ENCODE measurements at regions not wholly inside any gene's neighbourhood (a gene's known extent, or its start where the extent isn't known, plus 50 kb on each side); places are given as distances from the start of the nearest gene placed in this dataset.

- TF ChIP-seq, protein P1, sequence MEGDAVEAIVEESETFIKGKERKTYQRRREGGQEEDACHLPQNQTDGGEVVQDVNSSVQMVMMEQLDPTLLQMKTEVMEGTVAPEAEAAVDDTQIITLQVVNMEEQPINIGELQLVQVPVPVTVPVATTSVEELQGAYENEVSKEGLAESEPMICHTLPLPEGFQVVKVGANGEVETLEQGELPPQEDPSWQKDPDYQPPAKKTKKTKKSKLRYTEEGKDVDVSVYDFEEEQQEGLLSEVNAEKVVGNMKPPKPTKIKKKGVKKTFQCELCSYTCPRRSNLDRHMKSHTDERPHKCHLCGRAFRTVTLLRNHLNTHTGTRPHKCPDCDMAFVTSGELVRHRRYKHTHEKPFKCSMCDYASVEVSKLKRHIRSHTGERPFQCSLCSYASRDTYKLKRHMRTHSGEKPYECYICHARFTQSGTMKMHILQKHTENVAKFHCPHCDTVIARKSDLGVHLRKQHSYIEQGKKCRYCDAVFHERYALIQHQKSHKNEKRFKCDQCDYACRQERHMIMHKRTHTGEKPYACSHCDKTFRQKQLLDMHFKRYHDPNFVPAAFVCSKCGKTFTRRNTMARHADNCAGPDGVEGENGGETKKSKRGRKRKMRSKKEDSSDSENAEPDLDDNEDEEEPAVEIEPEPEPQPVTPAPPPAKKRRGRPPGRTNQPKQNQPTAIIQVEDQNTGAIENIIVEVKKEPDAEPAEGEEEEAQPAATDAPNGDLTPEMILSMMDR (IDR thresholded peaks at IDR 0.05), result no peak
- no peak for TF ChIP-seq POLR2AphosphoS5 (IDR thresholded peaks at IDR 0.05)
These were observed 347.3 kb downstream of the TRIM36 start for GRCh38 chr5:114822436-114822835.
